COLO829 (cell line): ENCODE measurements at regions not wholly inside any gene's neighbourhood (a gene's known extent, or its start where the extent isn't known, plus 50 kb on each side); places are given as distances from the start of the nearest gene placed in this dataset.

Source experiments
- DNase-seq: peaks from one replicate; pipeline ENCODE4 v3.0.0; 2012; ENCODE audit warnings: low spot score

DNA sequence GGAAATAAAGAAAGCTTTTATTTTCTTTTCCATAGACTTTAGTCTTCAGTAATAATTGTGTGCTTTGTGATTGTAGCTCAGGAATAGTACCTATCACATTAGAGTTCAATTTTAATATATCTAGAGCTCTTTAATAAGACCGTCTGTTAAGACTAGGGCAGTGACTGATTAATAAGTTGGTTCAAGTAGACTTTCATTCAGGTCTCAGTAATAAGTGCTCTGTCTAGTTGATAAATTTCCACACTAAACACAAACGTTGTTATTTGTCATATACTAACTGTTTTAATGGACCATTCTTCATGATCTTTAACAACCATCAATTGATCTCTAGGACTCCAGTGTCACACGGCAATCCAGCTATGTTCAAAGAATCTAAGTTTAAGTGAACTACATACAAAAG lies 474.5 kb upstream of the ADGRL2 start:
- DNase-seq, result no peak

DNA sequence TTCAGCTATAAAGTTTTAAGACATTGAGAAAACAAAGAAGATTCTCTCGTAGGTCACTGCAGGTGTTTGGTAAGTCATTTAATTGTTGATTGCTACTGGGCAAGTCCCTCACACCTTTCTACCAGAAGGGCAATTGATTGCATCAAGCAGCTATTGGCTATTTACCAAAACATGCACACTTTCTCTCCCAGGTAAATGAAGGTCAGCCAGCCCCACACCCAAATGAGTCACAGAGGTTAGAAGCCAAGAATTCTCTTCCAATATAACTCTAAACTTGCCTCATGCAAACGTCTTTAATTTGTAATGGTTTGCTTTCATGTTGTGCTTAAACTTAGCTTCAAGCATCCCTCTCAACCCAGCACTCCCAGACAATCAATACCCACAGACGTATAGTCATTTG lies 475.3 kb upstream of the ADGRL2 start:
- DNase-seq, result no peak

DNA sequence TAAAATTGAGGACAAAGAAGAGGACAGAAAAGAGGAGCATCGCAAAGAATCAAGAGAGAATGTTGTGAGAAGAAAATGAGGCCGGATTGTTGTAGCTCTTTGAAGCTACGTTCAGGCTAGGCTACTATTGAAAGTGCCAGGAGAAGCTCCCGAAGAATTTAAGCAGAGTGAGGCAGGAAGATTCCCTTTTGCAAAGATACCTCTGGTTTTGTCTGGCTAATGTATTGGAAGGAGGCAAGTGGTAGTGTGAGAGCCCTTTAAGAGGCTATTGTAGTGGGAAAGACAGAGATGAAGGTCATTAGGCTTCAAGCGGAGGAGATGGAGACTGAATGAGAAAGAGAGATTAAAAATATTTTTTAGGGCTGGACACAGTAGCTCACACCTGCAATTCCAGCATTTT lies 476.9 kb upstream of the ADGRL2 start:
- DNase-seq, result no peak

DNA sequence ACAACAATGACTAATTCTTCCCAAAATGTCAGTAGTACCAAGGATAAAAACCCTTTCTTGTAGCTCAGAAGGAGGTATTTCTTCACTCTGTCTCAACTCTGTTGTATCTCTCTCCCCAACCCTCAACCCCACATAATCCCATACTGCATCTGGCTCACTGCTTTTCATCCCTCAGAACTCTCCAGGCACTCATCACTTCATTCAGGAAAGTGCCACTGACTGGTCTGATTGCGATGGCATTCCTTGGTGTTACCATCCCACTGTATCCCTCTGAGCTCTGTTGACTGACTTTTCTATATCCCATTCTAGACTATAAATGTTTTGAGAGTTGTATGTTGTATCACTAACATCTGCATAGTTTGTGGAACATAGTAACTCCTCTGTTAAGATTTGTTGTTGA lies 483.5 kb upstream of the ADGRL2 start:
- no peak for DNase-seq

DNA sequence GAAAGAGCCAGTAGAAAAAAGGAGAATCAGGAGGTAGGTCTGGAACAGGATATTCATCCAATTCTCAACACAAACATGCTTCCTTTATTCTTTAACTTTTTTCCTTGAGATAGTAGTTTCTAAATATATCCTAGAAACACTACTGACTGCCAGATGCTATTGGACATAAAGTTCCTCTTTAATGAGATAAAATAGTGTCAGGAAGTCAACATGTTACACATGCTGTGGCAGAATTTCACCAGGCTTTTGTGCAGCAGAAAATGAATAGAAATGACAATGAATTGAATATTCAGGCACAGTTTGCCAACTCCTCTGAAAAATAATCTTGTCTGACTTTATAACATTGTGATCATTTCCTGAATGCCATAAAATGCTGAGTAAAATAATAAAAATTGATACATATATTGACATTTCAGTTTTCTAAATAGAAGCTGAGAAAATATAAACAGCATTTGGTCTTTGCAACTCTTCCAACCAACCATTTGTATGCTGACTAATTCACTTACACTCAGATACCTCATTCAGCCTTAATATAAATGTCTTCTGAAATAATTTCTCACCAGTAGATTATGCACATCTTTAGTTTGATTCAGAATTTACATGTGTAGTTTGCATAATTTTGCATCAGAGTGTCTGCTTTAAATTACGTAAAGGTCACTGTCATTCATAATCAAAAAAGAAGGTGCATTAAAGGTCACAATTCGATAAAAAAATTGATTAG lies 486.1 kb upstream of the ADGRL2 start:
- no peak for DNase-seq

DNA sequence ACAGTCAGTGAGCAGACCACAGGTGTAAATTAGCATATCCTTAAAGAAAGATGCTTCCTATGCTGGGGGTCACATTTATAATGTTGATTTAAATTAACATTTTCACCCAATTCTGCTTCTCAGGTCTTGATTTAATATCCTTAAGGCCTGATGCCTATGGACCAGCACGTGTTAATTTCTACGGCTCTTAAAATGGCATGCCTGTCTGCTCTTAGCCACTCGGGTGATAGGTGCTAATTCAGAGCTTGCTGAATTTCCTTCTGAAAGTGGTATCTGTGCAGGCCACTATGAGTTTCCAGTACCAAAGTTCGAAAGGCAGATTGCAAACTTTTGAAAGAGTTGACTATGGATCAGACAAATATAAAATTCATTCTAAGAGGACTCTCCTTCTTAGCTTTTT lies 487.4 kb upstream of the ADGRL2 start:
- DNase-seq, result no peak

DNA sequence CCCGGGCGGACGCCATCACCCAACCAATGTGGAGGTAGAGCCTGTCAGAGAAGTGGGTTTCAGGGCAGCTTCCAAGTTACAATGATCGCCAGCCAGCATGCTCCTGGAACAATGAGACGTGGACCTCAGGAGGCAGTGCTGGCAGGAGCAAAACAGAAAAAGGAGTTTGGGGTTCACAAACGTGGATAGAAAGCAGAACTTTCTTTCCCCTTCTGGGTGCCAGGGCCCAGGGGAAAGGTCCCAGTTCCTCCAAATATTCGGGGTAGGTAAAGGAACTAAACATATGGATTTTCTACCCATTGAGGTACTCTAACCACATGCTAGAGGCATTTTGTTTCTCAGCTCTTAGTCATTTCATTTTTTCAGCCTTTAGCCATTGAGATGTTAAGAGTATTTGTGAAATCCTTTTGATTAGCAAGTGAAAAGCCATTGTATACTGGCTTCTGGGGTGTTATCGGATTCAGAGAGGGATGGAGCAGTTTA lies 488.4 kb upstream of the ADGRL2 start:
- no peak for DNase-seq

DNA sequence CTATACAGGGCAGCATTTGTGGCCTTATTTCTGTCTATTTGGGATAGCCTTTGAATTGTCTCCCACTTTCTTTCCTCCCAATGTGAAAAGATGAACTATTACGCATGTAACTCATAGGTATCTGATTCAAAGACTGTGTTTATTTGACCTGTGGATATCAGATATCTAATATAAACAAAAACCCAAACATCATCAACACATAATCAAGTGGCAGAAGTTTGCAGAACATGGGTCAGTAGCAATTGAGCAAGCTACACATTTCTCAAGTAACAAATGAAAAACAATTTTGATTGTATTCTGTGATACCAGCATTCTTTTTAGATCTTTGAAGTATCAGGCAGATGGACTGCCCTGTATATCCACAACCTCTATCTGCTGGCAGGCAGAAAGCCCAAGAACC lies 490.5 kb upstream of the ADGRL2 start:
- no peak for DNase-seq

DNA sequence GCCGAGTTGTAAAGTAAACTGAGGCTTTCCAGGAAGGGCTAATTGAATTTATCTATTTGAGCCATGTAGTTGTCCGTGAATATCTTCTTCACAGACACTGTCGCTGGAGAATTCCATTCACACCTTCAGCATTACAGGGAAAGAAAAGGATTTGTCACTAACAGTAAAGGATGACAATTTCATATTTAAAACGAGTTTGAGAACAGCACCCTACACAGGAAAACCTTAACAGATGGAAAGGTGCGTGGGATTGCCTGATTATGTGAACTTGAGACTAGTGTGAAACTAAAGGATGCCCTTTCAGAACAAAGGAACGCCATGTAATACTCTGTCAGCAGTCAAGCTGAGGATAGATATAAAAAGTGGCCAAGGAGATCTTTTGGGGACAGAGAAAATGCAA lies 492.5 kb upstream of the ADGRL2 start:
- DNase-seq, result no peak

DNA sequence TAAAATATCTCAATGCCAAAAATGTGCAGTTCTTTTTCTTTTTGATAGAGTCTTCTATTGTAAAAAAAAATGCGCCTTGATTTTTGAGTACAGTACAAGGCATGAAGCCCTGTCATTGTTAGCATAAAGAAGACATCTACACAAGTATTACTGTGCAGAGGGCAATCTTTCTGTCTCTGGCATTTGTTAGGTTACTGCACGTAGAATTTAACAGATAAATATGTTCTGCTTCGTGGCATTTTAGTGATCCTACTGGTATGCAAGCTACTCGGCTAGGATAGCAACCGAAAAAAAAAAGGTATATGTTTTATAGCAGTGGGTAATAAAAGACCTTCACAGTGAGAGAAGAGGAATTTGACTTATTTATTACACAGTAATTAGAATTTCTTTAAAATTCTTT lies 492.9 kb upstream of the ADGRL2 start:
- DNase-seq, result no peak

DNA sequence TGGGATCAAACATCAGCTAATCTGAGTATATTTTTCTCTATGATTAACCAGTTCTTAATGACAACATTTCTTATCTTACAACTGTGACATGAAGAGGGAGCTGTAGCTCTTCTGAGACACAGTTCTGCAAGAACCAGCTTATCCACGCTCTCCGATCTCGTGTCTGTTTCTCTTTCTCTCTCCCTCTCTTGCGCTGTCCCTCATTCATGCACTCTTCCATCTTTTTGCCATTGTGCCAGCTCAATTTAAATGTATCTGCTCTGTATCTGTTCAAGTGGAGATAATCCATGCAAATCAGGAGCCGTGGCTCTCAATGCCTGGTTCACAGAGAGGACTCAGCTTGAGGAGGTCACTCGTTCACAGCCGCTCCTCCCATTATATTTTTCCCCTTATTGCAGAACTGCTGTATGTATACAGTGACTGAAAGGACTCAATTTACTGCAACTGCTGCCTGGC lies 494.7 kb upstream of the ADGRL2 start:
- peak; percentile 16 for DNase-seq

DNA sequence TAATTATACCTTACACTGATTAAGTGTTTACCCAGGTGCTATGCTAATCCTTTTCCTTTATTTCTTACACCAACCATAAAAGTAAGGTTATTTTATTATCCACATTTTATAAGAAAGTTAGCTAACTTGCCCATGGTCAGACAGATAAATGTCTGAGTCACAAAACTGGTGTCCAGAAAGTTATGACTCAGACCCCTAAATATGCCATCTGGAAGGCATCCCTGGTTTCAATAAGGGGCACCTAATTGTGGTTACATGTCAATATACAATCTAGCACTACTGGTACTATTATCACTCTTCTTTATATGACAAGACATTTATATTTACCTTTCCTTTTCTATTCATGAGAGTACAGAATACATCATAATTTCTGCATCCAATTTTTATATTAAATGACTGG lies 496.5 kb upstream of the ADGRL2 start:
- peak; percentile 21 for DNase-seq

DNA sequence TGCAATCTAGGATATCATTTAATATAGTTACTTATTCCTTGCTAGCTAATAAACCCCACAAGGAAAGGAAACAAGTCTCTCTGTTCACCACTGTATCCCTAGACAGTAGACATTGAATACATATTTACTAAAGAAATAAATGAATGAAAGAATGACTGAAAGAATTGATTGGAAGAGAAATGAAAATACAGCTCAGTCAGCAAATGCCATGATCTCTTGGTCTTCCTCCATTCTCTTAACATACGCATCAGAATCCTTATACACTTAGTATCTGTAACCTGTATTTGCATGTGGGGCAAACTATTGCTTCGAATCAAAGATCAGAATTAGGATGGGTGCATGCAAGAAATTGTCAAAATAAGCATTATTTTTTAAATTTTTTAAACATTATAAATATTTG lies 500.8 kb upstream of the ADGRL2 start:
- no peak for DNase-seq

DNA sequence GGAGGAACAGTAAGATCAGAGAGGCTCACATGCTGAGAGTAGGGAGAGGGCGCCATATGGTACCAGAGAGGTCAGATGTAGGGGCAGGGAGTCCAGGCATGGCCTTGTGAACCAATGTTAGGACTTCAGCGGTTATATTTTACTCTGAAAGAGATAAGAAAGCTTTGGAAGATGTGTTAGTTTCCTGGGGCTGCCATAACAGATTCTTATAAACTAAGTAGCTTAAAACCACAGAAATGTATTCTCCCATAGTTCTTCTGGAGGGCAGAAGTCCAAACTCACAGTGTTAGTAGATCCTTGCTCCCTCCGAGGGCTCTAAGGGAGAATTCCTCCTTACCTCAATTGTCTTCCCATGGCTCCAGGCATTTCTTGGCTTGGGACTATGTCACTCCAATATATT lies 502.5 kb upstream of the ADGRL2 start:
- no peak for DNase-seq

DNA sequence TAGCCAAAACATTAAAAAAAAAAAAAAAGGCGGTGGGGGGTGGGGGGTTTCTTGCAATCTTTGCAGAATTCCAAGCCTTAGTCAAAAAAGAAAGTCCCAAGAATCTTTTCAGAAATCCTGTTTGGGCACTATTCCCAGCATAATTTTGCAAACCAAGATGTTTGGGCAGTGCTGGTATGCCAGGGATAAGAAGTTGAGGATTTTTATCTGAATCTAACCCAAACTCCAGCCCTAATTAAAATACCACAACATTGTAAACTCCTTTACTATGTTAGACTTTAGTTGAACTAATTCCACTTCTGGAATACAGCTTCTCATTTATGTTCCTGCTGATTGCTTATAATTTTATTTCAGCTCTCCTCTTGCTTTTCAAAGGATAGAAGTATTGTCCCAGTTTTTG lies 504.1 kb upstream of the ADGRL2 start:
- DNase-seq, result no peak

DNA sequence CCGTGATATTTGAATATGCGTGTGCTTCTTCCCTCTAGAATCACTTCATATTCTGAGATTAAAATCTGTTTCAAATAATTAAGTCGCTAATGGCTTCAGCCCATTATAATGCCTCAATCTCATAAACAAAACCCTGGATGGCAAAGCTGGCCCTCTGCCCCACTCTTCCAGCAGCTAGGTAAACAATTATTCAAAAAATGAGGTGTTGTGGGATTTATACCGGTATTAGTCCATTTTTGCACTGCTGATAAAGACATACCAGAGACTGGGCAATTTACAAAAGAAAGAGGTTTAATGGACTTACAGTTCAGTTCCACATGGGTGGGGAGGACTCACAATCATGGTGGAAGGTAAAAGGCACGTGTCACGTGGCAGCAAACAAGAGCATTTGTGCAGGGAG lies 510.4 kb upstream of the ADGRL2 start:
- DNase-seq, result no peak

DNA sequence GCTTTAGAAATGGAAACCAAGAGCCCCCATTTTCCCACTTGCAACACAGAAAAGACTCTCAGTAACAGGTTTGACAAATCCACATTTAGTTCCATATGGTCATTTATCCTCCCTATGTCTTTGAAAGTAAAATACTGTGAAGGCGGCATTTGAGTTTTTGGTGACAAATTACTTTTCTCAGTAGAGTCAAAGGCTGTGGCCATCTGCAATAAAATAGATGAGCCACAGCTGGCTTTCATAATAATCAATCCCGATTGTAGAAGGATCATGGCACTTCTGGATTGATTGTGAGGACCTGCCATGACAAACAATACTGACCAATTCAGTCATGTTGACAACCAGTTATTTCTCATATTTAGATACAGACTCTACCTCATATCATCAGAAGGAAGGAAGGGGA lies 512.0 kb upstream of the ADGRL2 start:
- DNase-seq, result no peak

DNA sequence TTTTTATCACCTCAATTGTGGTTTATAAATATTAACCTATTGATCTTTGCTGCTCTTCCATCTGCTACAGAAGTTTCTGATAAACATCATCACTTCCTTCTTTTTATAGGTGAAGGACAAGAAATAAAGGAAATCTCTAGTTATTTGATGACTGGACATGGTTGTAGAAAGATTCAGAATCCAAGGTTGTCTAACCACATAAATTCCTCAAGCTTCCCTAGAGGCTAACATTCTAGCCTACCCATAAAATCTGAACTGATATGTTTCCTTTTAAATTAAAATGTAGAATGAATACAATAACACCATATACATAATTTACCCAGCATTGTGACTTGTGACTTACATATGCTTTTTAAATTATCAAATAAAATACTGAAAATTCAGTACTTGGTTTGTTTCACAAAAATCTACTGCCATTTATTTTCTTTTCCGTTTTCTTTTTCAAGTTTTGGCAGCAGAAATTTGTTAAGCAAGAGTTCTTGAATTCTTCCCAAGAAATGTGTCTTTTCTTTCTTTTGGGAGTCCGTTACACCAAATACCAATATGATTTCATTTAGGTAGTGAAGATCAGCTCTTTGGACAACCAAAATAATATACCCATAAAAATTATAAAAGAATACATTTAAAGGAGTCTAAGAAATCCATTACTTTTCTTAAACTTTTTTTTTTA lies 513.2 kb upstream of the ADGRL2 start:
- DNase-seq, result no peak

DNA sequence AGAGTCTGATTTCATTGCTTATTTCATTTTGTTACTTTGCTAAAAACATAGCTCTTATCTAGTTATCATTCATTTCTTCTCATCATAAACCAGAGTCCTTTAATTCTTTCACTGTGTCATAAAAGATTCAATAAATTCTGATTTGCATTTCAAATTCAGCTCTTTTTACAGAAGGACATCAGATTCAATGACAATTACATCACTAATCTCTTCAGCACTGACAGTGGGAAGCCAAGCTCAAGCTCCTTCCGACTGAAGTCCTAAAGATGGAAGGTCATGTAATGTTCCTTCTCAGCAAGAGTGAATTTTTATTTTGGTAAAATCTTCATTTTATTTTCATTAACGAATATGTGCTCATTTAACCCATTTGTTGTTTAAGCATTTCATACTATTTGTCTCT lies 530.7 kb upstream of the ADGRL2 start:
- DNase-seq, result no peak

DNA sequence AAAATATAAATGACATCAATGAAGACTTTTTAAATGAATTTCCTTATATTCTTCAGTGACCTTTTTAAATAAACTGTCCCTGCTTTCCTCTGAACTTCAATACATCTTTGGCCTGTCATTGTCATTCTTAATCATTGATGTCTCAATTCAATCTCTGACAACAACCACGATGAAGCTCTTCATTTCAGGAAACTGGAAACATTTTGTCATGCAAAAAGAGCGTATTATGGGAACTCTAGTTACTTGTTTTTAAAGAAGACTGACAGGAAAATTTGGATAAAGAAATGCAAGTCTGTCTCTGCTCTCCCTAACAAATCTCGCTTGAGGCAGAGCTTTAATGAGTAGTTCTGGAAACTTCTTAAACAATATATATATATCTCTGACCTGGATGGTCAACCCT lies 535.8 kb upstream of the ADGRL2 start:
- no peak for DNase-seq

DNA sequence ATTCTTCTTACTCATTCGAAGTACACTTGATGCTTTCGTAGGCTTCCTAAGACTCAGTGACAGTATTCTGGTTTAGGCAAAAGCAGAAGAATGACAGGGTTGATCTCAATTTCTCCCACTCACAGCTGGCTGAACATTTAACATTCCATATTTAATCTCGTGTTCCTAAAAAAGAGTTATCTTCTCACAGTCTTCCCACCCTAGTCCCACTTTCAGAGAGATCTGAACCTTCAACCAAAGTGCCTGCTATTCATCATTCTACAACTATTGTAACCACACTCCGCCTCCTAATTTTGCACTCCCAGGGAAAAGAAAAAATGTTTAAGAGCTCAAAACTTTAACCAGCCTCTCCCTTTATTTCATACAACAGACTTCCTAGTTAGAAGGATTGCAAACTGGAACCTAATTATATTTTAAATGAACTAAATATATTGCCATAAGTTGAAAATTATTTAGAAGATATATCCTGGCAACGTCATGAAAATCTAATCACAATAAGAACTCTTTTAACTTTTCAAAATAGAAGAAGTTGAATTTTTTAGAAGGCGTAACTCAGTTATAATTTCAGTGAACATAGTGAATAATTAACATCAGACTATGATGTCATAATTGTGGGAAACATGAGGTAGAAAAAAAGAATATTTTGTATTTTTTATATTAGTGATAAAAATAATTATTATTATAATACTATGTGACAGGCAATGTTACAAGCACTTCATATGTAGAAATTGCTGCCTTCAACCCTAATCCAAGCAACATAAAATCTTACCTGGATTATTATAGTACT lies 540.9 kb upstream of the ADGRL2 start:
- DNase-seq, result no peak

DNA sequence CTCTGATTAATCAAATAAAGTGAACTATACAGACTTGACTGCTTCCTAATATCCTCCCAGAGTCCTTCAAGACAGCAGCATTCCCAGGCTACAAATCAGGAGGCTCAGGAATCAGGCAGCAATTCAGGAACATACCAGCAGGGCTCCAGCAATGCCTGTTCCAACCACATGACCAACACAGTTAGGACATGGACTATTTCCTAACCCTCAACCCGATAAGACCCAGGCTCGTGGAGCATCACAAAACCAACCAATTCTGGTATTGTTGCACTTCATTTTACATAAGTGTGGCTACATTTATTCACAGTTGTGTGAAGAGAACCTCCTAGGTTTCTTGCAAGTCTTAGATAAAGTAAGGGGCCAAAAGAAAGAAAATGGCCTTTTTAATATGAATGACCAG lies 546.2 kb upstream of the ADGRL2 start:
- DNase-seq, result no peak

DNA sequence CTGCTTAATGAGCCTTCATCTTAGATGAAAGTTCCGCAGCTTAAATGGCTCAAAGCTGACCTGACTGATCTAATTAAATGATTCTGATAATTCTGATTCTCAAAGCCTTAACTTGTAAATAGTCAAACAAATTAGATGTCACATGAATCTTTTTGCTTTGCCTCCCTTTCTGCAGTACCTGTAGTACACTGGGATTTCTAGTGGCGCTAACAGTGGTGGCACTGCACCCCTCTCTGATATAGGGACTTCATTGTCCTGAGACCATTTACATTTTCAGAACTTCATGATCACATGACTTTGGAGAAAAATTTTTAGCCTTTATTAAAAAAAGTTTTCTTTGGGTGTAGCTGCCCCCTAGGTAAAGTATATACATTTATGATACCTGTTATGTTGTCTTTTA lies 546.7 kb upstream of the ADGRL2 start:
- no peak for DNase-seq
